ENCODE measurements at regions not wholly inside any gene's neighbourhood (a gene's known extent, or its start where the extent isn't known, plus 50 kb on each side); places are given as distances from the start of the nearest gene placed in this dataset.

DNA sequence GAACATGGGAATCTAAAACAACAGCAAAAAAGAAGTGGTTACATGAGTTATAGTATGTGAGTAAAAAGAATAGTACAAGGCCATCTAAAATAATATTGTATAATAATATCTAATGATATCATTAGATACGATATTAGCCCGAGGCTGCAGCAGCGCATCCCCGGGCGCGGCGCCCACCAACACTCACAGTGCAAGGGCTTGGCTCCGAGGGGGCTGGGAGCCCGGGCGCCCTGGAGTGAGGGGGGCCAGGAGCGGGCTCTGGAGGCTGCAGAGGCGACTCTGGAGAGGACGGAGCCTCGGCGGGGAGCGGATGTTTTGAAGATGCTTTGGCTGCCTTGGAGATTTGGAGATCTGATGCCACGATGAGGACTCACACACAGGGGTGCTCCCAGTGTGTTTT lies 68.1 kb upstream of the TMEM252 start:
- Histone ChIP-seq H2AFZ (ENCODE audit: low read length) (no peak overlapping the region), H2BK20ac (ENCODE audit: low read length) (no peak overlapping the region), H3K27me3 (replicated peaks in 1 of 4; ENCODE audit: control insufficient read depth in 3 of 4, extremely low read depth in 1 of 4, insufficient read depth in 3 of 4, low read length in 3 of 4) (no peaks in the 10 kb centered on the region), H2BK120ac (replicated peaks; ENCODE audit: low read depth, low read length) (no peak overlapping the region), H3K9ac (replicated peaks in 1 of 4; ENCODE audit: extremely low read depth in 1 of 4, low read depth in 3 of 4, low read length in 3 of 4) (no peak overlapping the region), H3K23ac (ENCODE audit: insufficient read length) (no peak overlapping the region), H3K4me1 (replicated peaks in 1 of 4; ENCODE audit: control insufficient read depth in 3 of 4, insufficient read depth in 4 of 4, low read length in 3 of 4) (no peaks in the 10 kb centered on the region), H3K56ac (replicated peaks; ENCODE audit: insufficient read length, low read depth, low read length) (no peak overlapping the region), H3K4me2 (ENCODE audit: insufficient read depth in 1 of 2, low read depth in 2 of 2, low read length in 2 of 2) (no peak overlapping the region), H2BK12ac (ENCODE audit: low read depth, low read length) (no peak overlapping the region), H3K4me3 (ENCODE audit: extremely low read depth in 1 of 4, insufficient read depth in 2 of 4, low read depth in 3 of 4, low read length in 4 of 4) (no peak overlapping the region), H3K79me2 (ENCODE audit: control insufficient read depth in 1 of 2, insufficient read depth in 2 of 2, low read length in 2 of 2) (no peaks in the 10 kb centered on the region), H3K23me2 (ENCODE audit: low read depth, low read length) (no peaks in the 10 kb centered on the region), H2BK15ac (ENCODE audit: low read length) (no peak overlapping the region), H2AK5ac (ENCODE audit: low read depth, low read length) (no peak overlapping the region), H3K27ac (ENCODE audit: low read depth, low read length) (no peak overlapping the region), H4K8ac (ENCODE audit: extremely low read depth, insufficient read depth, low read length) (no peak overlapping the region), H3K4ac (replicated peaks; ENCODE audit: insufficient read length, low read depth, low read length) (no peak overlapping the region), H4K20me1 (replicated peaks in 1 of 2; ENCODE audit: control insufficient read depth in 1 of 2, insufficient read depth in 2 of 2, low read length in 2 of 2) (no peaks in the 10 kb centered on the region), H3K79me1 (ENCODE audit: low read depth, low read length) (no peaks in the 10 kb centered on the region), H4K91ac (replicated peaks; ENCODE audit: insufficient read length, low read length) (no peak overlapping the region), H4K5ac (ENCODE audit: insufficient read length, low read depth, low read length) (no peak overlapping the region), H3K9me3 (ENCODE audit: insufficient read depth in 2 of 2, low read depth in 1 of 2, low read length in 1 of 2) (no peaks in the 10 kb centered on the region), H3K14ac (ENCODE audit: insufficient read length) (no peak overlapping the region), H2BK5ac (ENCODE audit: low read depth, low read length) (no peak overlapping the region), H3K18ac (ENCODE audit: extremely low read depth, low read length) (no peak overlapping the region), H3K36me3 (ENCODE audit: control insufficient read depth in 2 of 4, insufficient read depth in 4 of 4, low read length in 3 of 4) (no peaks in the 10 kb centered on the region)
- TF ChIP-seq BRCA1 (IDR thresholded peaks at IDR 0.05; ENCODE audit: low read depth, low read length) (no peak), RXRA (IDR thresholded peaks at IDR 0.05; ENCODE audit: insufficient read depth, low read depth, low read length) (no peak), SAP30 (IDR thresholded peaks at IDR 0.05; ENCODE audit: insufficient read depth, insufficient replicate concordance, low read length) (no peak), TAF7 (optimal IDR thresholded peaks at IDR 0.05; ENCODE audit: borderline replicate concordance, low read depth, low read length) (no peak), CHD1 (IDR thresholded peaks at IDR 0.05; ENCODE audit: low read depth, low read length) (no peak), BACH1 (IDR thresholded peaks at IDR 0.05; ENCODE audit: low read length) (no peak), SIRT6 (IDR thresholded peaks at IDR 0.05; ENCODE audit: low read length) (no peak), ASH2L (IDR thresholded peaks at IDR 0.05; ENCODE audit: low read length) (no peak), KDM1A (IDR thresholded peaks at IDR 0.05; ENCODE audit: borderline replicate concordance, low read length) (no peak), RNF2 (IDR thresholded peaks at IDR 0.05; ENCODE audit: borderline replicate concordance, low read depth, low read length, missing control alignments, poor library complexity, severe bottlenecking) (no peak)
- CTCF ChIA-PET (ENCODE audit: partially characterized antibody) = no interaction called here
- POLR2A ChIA-PET (ENCODE audit: partially characterized antibody) = no interaction called here
- 87% methylated on average over 17 of the region's 17 CpGs; no CpG with 5 or more reads in 1 of the 2 experiments for WGBS, 2 experiments (ENCODE audit: extremely low coverage in 1 of 2, insufficient coverage in 1 of 2, insufficient read length in 1 of 2, insufficient replicate concordance in 2 of 2, low coverage in 1 of 2, low lambda C conversion rate in 2 of 2, missing lambda C conversion rate in 1 of 2)
- DNase-seq (ENCODE audit: low read depth in 1 of 2, low spot score in 2 of 2) (no peak), FAIRE-seq (no peak)
